Adipocyte (in vitro differentiated cells): ENCODE measurements at regions not wholly inside any gene's neighbourhood (a gene's known extent, or its start where the extent isn't known, plus 50 kb on each side); places are given as distances from the start of the nearest gene placed in this dataset.

Experiments used
- DNase-seq: peaks from one replicate; pipeline ENCODE4 v3.0.0-alpha.2; 2015; ENCODE audit warnings: low read depth
- H3K27me3 ChIP-seq: replicated peaks from 2 replicates; pipeline ENCODE4 v1.7.0; 2013; ENCODE audit warnings: mild to moderate bottlenecking, low read length, moderate library complexity; ENCODE audit not compliant: control insufficient read depth, insufficient read depth
- H3K36me3 ChIP-seq: 2 replicates; pipeline ENCODE4 v1.7.0; 2013; ENCODE audit warnings: low read length, mild to moderate bottlenecking, moderate library complexity; ENCODE audit not compliant: control insufficient read depth, insufficient read depth, severe bottlenecking
- H3K4me1 ChIP-seq: 2 replicates; pipeline ENCODE4 v1.7.0; 2013; ENCODE audit warnings: mild to moderate bottlenecking, low read length, moderate library complexity; ENCODE audit not compliant: control insufficient read depth, insufficient read depth
- H3K4me3 ChIP-seq: 2 replicates; pipeline ENCODE4 v1.7.0; 2013; ENCODE audit warnings: mild to moderate bottlenecking, low read length, moderate library complexity
- H3K9ac ChIP-seq: 2 replicates; pipeline ENCODE4 v1.7.0; 2013; ENCODE audit warnings: mild to moderate bottlenecking, low read length, moderate library complexity
- H3K9me3 ChIP-seq: 2 replicates; pipeline ENCODE4 v1.7.0; 2013; ENCODE audit warnings: mild to moderate bottlenecking, low read length, moderate library complexity; ENCODE audit not compliant: control insufficient read depth

DNA sequence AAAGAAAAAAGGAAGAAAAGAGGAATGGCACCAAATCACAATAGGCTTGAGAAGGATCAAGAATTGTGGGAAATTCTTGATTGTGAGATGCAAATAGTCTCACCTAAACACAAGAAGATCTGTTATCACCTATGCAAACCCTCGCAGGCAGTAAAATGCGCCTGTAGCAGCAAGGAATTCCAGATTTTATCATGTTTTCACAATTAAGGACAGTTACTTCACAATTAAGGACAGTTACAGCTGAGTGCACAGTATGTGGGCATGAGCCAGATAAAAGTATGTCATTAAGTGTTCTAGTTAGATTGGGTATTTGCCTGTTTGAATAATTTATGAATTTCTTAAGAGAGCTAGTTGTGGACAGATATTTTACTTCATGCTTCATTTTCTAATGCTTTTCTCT, 336.2 kb downstream of the CDC14C start:
- Histone ChIP-seq H3K9ac (no peak overlapping the region), H3K4me1 (no peaks in the 10 kb centered on the region), H3K4me3 (no peak overlapping the region), H3K27me3 (no peaks in the 10 kb centered on the region), H3K9me3 (no peaks in the 10 kb centered on the region), H3K36me3 (no peaks in the 10 kb centered on the region)
- no peak for DNase-seq

DNA sequence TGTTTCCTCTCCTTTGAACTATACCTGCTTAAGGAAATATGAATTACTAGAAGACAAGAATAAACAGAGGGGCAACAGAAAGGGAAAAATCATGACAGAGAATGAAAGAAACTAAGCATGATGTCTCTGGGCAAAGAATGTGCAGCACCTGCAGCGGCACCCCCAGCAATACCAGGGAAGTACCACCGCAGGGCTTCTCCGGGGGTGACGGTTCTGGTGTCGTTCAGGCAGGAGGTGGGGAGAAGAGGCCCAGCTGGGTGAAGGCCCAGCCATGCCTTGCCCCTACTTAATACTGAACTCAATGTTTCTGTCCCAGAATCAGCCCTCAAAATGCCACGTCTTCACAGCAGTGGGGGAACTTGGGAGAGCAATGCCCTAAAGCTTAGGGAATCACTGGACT, 337.6 kb downstream of the CDC14C start:
- Histone ChIP-seq H3K27me3 (no peaks in the 10 kb centered on the region), H3K36me3 (no peaks in the 10 kb centered on the region), H3K4me3 (no peak overlapping the region), H3K4me1 (no peaks in the 10 kb centered on the region), H3K9ac (no peak overlapping the region), H3K9me3 (no peaks in the 10 kb centered on the region)
- no peak for DNase-seq

DNA sequence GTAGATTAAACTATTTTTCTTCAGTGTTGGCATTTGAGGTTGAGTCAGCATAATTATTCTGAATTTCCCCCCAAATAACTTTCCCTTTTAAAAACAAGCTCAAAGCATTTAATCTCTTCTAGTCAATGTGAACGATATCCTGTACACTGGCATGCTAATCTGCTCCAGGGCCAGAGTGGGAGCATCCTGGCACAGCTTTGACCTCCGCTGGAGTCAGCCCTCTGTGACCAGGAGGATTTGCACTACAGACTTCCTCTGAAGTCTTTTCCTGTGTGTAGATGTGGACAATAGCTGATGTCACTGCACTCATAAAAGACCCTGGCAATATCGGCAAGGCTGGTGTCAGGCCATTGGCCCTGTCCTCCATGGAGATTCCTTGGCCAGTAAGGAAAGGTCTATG, 340.2 kb downstream of the CDC14C start:
- H3K4me3 ChIP-seq = no peak overlapping the region

DNA sequence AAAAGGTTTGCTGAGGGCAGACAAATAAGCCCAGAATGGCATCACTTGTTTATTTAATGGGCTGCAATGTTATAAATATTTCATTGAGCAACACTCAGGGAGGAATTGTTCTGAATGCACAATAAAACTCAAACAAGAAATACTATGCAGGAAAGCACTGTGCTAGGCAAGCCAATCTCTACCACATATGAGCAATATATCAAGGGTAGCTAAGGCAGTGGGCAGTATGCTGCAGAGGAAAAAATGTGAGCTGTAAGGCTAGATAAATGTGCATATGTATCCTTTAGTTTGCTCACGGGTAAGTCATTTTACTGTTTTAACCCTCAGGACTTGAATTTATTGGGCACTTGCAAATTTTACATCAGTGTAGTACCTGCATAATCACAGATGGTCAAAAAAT, 349.6 kb downstream of the CDC14C start:
- Histone ChIP-seq H3K9ac (no peak overlapping the region), H3K36me3 (no peaks in the 10 kb centered on the region), H3K27me3 (no peaks in the 10 kb centered on the region), H3K4me1 (no peaks in the 10 kb centered on the region), H3K4me3 (no peak overlapping the region), H3K9me3 (no peaks in the 10 kb centered on the region)
- DNase-seq = no peak

More for the DNA sequence above, 340.2 kb downstream of the CDC14C start:
- no peaks in the 10 kb centered on the region for H3K36me3 ChIP-seq
- H3K4me1 ChIP-seq = no peaks in the 10 kb centered on the region
- DNase-seq = no peak
- H3K9ac ChIP-seq = no peak overlapping the region
- H3K9me3 ChIP-seq = no peaks in the 10 kb centered on the region
- no peaks in the 10 kb centered on the region for H3K27me3 ChIP-seq

DNA sequence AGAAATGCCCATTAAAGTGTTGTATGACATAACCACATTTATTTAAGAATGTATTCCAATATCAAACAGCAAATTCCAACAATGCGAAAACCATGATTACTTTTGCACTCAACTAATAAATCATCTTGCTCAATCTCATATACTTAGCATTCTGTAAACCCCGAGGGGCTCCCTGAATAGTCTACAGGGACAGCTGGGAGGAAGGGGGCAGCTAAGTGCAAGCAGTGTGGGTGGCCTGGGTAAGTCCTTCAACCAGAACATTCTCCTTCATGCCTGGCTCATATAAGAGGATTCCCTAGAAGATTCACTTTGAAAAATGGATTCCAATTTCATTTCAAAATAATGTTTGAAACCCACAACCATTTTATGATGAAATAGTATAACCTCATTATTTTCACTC, 355.5 kb downstream of the CDC14C start:
- Histone ChIP-seq H3K27me3 (no peaks in the 10 kb centered on the region), H3K9ac (no peak overlapping the region), H3K4me1 (no peaks in the 10 kb centered on the region), H3K4me3 (no peak overlapping the region), H3K9me3 (no peaks in the 10 kb centered on the region), H3K36me3 (no peaks in the 10 kb centered on the region)
- no peak for DNase-seq

DNA sequence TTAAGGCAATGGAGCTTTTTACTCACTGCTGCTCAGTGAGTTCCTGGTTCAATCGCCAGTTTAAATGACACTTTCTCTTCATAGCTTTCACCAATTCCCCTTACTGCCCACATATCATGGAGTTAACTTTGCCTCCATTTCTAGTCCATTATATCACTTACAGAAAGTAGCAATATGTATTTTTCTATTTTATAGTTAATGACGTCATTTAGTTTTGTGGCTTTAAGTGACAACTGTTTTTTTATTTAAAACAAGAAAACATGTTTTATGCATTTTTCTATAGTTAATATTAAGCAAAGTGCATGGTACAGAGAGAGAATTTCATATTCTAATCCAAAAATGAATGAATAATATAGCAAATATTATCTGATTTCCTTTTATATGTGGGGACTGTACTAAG, 363.3 kb downstream of the CDC14C start:
- no peak for DNase-seq
- H3K9ac ChIP-seq = no peak overlapping the region
- H3K36me3 ChIP-seq = no peaks in the 10 kb centered on the region
- no peaks in the 10 kb centered on the region for H3K27me3 ChIP-seq
- H3K9me3 ChIP-seq = no peaks in the 10 kb centered on the region
- H3K4me1 ChIP-seq = no peaks in the 10 kb centered on the region
- no peak overlapping the region for H3K4me3 ChIP-seq

DNA sequence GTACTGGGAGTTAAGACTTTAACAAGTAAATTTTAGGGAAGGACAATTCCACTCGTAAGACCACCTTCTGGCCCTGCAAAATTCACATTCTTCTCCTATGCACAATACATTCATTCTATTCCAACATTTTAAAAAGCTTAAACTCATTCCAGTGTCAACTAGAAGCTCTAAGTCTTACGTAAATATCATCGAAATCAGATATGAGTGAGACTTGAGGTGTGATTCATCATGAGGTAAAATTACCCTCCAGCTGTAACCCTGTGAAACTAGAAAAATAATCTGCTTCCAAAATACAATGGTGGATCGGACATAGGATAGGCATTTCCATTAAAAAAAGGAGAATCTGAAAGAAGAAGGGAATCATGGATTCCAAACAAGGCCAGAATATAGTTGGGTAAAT, 370.3 kb downstream of the CDC14C start:
- Histone ChIP-seq H3K9ac (no peak overlapping the region), H3K4me3 (no peak overlapping the region), H3K9me3 (no peaks in the 10 kb centered on the region), H3K27me3 (no peaks in the 10 kb centered on the region), H3K4me1 (peaks cover 7% of the 10 kb centered on the region), H3K36me3 (no peaks in the 10 kb centered on the region)
- DNase-seq = no peak

DNA sequence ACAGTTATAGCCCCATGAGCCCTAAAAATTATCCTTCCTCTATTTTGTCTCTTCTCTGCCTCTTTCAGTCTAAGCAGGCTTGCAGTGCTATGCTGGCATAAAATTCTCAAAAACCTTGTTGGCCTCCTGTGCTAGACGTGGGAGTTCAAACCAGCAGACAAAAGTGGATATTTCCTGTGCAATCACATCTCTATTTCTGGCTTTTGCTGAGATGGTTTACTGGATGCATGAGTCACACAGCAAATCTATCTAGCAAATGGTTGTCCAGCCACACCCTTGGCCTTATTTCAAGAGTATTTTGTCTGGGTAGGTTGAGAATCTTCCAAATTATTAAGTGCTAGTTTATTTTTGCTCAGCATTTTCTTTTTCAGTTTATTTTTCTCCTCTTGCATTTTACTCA, 370.8 kb downstream of the CDC14C start:
- Histone ChIP-seq H3K4me3 (no peak overlapping the region), H3K4me1 (peaks cover 7% of the 10 kb centered on the region), H3K36me3 (no peaks in the 10 kb centered on the region), H3K9me3 (no peaks in the 10 kb centered on the region), H3K27me3 (no peaks in the 10 kb centered on the region), H3K9ac (no peak overlapping the region)
- DNase-seq = no peak

DNA sequence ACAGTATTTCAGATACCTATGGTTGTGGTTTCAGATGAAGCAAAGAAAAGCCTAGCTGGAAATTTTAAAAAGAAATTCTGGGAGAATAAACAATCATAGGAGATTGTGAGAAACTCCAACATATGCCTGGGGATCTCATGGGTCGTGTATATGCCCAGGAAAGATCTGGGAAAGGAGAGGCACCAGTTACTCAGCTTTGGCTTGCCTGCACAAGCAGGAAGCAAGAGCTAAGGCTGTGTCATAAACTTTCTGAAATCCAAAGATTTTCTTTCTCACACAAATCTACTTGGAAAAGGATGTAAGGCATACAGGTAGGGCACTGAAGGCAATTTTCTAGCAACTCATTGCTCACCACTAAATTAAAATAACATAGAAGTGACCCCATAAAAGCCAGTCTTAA, 373.6 kb downstream of the CDC14C start:
- Histone ChIP-seq H3K4me1 (peaks cover 7% of the 10 kb centered on the region), H3K9ac (no peak overlapping the region), H3K27me3 (no peaks in the 10 kb centered on the region), H3K36me3 (no peaks in the 10 kb centered on the region), H3K9me3 (no peaks in the 10 kb centered on the region), H3K4me3 (no peak overlapping the region)
- DNase-seq = no peak

DNA sequence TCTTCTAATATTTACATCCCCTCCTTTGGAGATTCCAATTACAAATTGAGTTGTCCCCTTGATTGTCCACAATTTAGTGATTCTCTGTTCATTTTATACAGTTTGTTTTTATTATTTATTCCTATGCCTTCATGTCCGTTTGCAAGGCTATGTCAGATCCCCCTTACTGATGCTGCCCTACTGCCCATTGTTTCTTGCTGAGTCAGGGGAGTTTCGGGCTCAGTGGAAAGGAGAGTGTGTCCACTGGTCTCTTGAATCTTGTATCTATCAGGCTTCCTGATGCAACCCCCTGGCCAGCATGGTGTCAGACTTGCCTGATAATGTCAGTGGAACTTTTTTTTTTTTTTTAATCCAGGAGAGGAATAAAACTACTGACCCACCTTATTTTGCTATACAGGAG, 384.4 kb downstream of the CDC14C start:
- H3K36me3 ChIP-seq = no peaks in the 10 kb centered on the region
- no peaks in the 10 kb centered on the region for H3K27me3 ChIP-seq
- no peak overlapping the region for H3K9ac ChIP-seq
- DNase-seq = no peak
- no peaks in the 10 kb centered on the region for H3K9me3 ChIP-seq
- H3K4me1 ChIP-seq = no peaks in the 10 kb centered on the region
- no peak overlapping the region for H3K4me3 ChIP-seq

DNA sequence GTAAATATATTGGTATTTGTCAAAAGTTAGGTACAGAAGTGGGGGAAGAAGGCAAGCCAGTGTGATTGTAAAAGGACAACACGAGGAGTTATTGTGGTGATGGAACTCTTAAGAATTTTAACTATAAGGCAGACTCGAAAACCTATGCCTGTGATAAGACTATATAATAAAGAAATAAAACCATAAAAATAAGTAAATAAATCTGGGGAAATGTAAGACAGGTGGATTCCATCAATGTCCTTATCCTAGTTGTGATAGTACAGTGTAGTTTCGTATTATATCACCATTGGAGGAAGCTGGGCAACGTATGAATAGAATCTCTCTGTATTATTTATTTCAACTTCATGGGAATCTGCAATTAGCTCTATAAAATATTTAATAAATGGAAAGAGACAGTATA, 395.7 kb downstream of the CDC14C start:
- Histone ChIP-seq H3K27me3 (no peaks in the 10 kb centered on the region), H3K9me3 (no peaks in the 10 kb centered on the region), H3K4me1 (peaks cover 7% of the 10 kb centered on the region), H3K9ac (no peak overlapping the region), H3K36me3 (no peaks in the 10 kb centered on the region), H3K4me3 (no peak overlapping the region)
- DNase-seq = no peak

DNA sequence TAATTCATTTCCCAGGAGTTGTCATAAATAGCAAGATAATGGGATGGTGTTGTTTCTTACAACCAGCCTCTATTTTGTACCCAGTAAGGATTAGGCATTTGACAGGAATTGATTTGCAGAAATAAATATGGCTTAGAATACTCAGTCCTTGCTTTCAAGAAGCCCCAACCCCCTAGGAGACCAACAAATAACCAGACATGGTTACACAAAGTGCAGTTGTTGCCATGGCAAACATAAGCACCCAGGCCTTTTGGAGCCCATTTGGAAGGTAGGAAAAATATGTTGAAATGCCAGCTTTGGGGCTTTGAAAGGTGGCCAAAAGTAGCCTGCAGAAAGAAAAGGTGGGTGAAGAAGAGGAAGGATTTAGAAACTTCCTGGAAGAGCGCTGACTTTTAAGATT, 397.5 kb downstream of the CDC14C start:
- Histone ChIP-seq H3K4me3 (no peak overlapping the region), H3K9me3 (no peaks in the 10 kb centered on the region), H3K27me3 (no peaks in the 10 kb centered on the region), H3K9ac (no peak overlapping the region), H3K4me1 (peaks cover 14% of the 10 kb centered on the region), H3K36me3 (no peaks in the 10 kb centered on the region)
- DNase-seq = no peak
